T47D (cell line): ENCODE measurements at regions not wholly inside any gene's neighbourhood (a gene's known extent, or its start where the extent isn't known, plus 50 kb on each side); places are given as distances from the start of the nearest gene placed in this dataset.

ENCODE experiments used
- DNase-seq, 2 experiments: peaks; one replicate each; pipeline versions ENCODE4 v3.0.0 to v3.0.0-alpha.2; 2011 to 2012; ENCODE audit warnings: low read depth in 1 of 2, low spot score in 1 of 2
- JUND ChIP-seq: IDR thresholded peaks from 2 replicates; pipeline ENCODE4 v1.6.1; 2012; ENCODE audit warnings: low read depth
- in situ Hi-C: cut with HindIII; loops from 2 replicates; pipeline ENCODE4 v1.10.0; 2016; ENCODE audit warnings: low sequenced_read_pairs, low pct_unique_long_range_greater_than_20kb

- in situ Hi-C loops: no loop called here
- no peak for DNase-seq
- no peak for TF ChIP-seq JUND
Observed at GRCh38 chr15:92273286-92273685, 120.4 kb upstream of the ST8SIA2 start.

- in situ Hi-C loops: no loop called here
- no peak for TF ChIP-seq JUND
- no peak for DNase-seq
Observed at GRCh38 chr15:92273723-92274122, 120.0 kb upstream of the ST8SIA2 start.

- TF ChIP-seq JUND: no peak
- in situ Hi-C loops: no loop called here
- peak; percentile 13 to 59 for DNase-seq
Observed at GRCh38 chr15:92277776-92278175, 115.9 kb upstream of the ST8SIA2 start.

- TF ChIP-seq JUND: no peak
- in situ Hi-C loops: no loop called here
- no peak for DNase-seq
Observed at GRCh38 chr15:92283813-92284212, 109.9 kb upstream of the ST8SIA2 start.

- in situ Hi-C loops: no loop called here
- DNase-seq: no peak
- TF ChIP-seq JUND: no peak
Observed at GRCh38 chr15:92288755-92289154, 104.9 kb upstream of the ST8SIA2 start.

- TF ChIP-seq JUND: no peak
Observed at GRCh38 chr15:92289733-92290132, 103.9 kb upstream of the ST8SIA2 start.

GRCh38 chr15:92290359-92290992 is 103.2 kb upstream of the ST8SIA2 start:
- DNase-seq: no peak
- in situ Hi-C loops: no loop called here
- TF ChIP-seq JUND: no peak

More at GRCh38 chr15:92289733-92290132, 103.9 kb upstream of the ST8SIA2 start:
- in situ Hi-C loops: no loop called here
- DNase-seq: no peak

- in situ Hi-C loops: no loop called here
- no peak for DNase-seq
Observed at GRCh38 chr15:92291900-92292299, 101.8 kb upstream of the ST8SIA2 start.

GRCh38 chr15:92294759-92295158 is 98.9 kb upstream of the ST8SIA2 start:
- in situ Hi-C loops: no loop called here
- DNase-seq: no peak
- TF ChIP-seq JUND: no peak

More at GRCh38 chr15:92291900-92292299, 101.8 kb upstream of the ST8SIA2 start:
- no peak for TF ChIP-seq JUND

GRCh38 chr15:92304223-92304975 is 89.3 kb upstream of the ST8SIA2 start:
- DNase-seq: no peak
- in situ Hi-C loops: no loop called here
- no peak for TF ChIP-seq JUND

- TF ChIP-seq JUND: no peak
- no peak for DNase-seq
- in situ Hi-C loops: no loop called here
Observed at GRCh38 chr15:92305343-92305742, 88.3 kb upstream of the ST8SIA2 start.

- DNase-seq: peak in 1 of 2 experiments; percentile 26
- in situ Hi-C loops: no loop called here
- no peak for TF ChIP-seq JUND
Observed at GRCh38 chr15:92306663-92307062, 87.0 kb upstream of the ST8SIA2 start.

- in situ Hi-C loops: no loop called here
- no peak for DNase-seq
- no peak for TF ChIP-seq JUND
Observed at GRCh38 chr15:92315144-92315543, 78.5 kb upstream of the ST8SIA2 start.
